NK-92 (cell line): ENCODE measurements at regions not wholly inside any gene's neighbourhood (a gene's known extent, or its start where the extent isn't known, plus 50 kb on each side); places are given as distances from the start of the nearest gene placed in this dataset.

Source experiments
- DNase-seq: peaks from one replicate; lab custom pipeline; 2025; ENCODE audit not compliant: unreplicated experiment; lab: John Stamatoyannopoulos, UW

DNA sequence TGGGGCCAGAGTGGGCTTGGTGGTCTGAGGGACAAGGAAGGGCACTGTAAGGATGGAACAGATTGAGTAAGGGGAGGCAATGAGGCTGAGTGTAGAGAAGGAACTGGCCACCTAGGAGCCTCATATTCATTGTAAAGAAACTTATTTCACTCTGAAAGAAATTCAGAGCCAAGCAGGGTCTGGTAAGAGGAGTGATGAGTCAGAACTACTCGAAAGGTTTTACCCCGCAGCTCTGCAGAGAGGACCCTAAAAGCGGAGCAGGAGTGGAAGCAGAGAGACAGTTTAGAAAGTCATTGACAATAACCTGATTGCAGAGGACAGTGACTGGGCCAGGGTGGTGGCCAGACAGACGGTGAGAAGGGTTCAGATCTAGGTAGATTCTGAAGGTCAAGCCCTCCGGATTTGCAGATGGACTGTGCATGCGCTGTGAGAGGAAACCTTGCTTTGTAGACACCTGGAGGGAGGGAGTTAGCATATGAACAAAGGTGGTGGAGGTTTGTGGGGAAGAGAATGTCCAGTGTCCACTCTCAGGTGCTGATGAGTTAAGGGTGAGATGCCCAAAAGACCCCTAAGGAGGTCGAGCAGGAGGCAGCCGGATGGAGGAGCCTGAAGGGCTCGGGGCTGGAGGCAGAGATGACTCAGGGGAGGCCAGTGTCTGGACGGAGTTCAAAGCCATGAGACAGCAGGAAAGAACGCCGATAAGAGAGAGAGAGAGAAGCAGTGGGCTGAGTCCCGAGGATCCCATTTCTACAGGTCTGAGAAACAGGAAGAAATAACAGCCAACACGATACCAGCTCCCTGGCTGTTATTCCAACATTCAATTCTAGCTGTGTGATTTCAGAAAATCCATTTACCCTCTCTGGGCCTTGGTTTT is 546.0 kb downstream of the BRD1 start:
- DNase-seq, result no peak

DNA sequence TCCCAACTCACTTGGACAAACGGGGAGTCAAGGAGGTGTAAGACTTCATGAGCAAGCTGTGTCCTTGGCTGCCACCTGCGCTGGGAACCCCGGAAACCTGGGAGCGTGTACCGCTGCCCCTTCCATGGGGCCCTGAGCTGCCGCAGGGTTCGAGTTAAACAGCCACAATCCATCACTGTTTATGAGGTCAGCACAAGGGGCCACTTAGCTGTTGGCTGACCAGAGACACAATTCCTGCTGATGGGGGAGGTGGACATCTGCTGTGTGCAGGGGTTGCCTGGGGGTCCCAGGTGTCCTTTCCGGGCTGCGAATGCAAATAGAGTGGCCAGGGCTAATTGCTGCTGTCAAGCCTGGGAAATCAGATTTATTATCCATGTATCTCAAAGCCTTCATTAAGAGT is 549.3 kb downstream of the BRD1 start:
- DNase-seq, result no peak

DNA sequence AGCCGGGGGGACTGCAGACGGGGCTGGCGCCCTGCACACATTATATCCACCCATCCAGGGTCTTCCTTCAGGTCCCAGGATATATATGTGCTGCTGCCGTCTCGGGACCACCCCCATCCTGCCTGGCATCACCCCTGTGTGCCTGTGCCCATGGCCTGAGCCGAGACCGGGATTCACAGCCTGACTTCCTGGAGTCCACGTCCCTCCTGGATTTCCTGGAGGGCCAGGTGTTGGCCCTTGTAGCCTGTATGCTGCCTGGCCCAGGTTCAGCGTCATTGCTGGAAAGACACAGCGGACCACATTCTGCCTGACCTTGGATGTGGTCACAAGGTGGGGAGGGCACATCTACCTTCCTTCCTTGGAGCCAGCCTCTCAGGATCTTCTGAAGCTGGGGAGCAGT is 551.1 kb downstream of the BRD1 start:
- no peak for DNase-seq

DNA sequence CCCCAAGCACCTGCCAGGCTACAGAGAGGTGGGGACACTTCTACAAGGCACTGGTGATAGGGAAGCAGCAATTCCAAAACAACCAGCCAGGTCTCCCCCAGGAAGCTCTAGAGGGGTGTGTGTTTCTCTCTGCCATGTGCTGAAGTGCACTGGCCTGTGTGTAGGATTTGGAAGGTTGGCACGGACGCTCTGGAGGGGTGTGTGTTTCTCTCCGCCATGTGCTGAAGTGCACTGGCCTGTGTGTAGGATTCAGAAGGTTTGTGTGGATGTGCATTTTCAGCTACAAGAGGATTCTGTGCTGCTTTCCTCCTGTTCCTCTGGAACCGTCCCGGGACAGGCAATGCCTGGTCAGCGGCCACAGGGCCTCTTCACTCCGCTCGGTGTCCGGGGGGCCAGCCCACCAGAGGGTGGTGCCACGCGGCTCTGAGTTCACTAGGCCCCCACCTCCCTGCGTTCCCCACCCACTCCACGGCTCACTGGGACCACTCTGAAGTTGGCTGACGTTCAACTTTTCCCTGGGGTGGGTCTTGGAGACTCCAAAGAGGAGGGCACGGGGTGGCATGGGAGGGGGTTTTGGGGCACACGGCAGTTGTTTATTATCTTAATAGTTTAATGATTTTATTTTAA is 552.8 kb downstream of the BRD1 start:
- no peak for DNase-seq

DNA sequence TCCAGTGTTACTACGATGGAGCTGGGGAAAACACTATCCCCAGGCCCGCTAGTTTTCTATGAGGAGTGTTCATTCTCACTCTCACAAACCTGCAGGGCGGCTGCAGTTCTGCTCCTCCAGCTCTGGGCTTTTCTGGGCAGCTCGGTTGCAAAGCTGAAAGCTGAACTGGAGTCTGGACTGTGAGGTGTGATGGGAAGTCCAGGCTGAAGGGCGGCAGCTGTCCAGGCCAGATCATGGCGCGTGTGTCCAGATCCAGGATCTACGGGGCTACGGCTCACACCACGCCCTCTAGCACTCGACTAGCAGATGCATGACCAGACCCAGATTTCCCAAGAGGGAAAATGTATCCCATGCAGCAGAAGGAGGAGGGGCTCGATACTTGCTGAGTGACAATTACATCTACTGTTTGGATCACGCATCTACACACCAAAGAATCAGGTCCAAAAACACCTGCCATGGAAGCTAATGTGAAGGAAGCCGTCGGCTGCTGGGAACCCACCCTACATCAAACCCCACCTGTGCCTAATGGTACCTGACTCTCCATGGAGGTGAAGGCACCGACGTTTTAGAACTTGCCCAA is 555.0 kb downstream of the BRD1 start:
- no peak for DNase-seq

DNA sequence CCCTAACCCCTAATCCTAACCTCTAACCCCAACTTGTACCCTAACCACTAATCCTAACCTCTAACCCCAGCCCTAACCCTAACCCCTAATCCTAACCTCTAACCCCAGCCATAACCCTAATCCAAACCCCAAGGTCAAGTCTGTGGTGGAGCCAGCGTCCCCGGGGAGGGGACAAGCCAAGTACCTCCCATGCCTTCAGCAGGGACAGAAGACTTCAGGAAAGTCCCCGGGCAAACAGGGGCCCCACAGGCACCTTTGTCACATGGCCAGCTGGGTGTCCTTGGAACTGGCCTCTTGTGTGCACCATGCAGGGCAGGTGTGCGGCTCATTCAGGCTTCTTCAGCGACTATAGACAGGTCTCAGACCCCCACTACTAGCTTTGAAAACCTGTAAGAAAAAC is 555.8 kb downstream of the BRD1 start:
- no peak for DNase-seq

DNA sequence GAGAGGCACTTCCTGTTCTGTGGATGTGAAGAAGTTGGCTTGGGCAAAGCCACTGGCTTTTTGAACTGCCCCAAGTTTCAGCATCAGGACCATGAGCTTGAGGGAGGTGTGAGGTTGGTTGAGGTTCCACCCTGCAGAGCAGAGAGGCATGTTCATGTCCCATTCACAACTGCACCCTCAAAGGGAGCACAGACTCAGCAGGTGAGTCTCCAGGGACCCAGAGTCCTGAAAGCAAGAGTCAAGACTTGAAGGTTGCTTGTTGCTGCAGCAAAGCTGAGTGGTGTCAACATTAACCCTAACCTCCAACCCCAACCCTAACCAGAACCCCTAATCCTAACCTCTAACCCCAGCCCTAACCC is 556.3 kb downstream of the BRD1 start:
- no peak for DNase-seq

DNA sequence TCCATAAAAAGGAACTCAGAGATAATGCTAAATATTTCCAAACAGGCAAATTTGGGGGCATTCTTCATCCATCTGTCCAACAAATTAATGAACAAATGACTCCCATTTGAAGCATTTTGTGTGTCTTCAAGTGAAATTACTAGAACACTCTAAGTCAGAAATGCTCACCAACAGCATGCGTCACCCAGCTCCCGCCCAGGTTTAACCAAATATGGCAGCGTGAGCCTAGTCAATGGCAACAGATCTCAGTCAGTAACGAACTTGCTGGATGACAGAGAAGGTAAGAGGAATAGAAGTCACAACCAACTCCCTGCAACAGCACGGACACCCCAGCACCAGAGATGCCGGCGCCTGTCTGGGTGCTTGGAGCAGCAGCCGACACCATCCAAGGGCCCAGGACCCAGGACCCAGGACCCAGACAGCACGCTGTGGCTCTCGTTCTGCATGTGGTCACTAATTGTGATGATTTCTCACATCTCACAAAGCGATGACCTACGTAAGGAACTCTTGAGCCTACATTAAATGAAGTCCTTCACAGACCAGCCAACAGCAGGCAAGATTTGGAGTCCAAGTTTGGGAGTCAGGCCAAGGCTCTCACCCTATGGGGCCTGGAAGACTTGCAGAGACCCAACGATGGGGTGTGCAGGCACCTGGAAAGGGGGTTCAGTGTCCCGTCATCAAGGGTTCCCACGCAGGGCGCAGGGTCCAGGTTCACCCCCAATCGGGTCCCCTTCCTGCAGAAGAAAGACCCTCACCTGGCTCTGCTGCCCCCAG is 556.9 kb downstream of the BRD1 start:
- DNase-seq, result no peak

DNA sequence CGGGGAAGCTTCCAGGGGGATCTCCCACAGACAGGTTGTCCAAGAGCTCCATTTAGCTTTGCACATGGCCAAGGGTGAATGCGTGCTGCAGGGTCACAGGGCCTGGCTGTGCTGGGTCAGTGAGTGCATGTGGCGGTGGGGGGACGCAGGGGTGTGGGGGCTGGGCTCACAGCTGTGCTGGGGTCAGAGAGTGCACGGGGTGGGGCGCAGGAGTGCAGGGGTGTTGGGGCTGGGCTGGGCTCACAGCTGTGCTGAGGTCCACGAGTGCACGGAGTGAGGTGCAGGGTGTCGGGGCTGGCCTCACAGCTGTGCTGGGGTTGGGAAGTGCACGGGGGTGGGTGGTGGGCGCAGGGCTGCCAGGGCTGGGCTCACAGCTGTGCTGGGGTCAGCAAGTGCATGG is 557.7 kb downstream of the BRD1 start:
- DNase-seq, result no peak

DNA sequence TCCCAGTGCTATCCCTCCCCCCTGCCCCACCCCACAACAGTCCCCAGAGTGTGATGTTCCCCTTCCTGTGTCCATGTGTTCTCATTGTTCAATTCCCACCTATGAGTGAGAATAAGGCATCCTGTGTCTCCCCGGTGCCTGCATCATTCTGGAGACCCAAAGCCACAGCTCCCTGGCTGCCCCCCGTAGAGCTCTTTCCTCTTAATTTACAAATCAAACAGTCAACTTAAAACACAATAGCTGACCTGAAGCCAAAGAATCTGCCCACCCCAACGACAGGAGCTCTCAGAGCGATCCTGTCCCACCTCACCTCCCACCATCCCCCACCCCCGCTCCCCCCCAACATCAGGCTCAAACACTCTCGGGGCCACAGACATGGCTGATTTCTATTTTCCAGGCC is 558.3 kb downstream of the BRD1 start:
- DNase-seq, result no peak

DNA sequence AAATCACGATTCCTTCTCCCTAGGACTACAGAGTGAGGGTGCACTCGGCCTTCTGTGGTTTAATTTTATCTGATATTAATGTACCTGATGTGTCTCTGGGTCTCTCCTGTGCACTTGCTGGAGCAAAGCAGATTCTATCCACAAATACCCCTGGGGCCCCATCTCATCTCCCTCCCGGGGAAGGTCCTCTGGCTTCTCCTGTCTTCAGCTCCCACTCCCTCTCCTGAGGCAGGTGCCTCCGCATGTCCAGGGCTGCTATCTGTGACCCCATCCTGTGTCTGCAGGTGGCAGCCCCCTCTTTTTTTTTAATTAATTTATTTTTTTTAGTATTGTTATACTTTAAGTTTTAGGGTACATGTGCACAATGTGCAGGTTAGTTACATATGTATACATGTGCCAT is 558.7 kb downstream of the BRD1 start:
- no peak for DNase-seq

DNA sequence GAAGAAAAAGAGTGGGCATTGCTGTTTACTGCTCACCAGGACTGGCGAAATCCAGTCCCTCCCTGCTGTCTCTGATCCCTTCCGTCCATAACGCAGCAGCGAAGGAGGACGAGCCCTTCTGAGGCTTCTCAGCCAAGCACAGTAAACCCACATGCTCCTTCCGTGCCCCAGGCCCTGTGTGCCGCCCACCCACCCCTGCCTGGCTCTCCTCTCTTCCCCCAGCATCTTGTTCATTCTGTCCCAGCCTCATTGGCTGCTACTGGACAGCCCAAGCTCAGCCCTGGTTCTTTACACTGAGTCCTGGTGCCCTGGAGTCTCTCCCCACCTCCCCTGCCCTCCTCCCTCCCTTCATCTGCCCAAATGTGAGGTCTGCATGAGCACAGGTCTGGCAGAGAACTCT is 559.7 kb downstream of the BRD1 start:
- no peak for DNase-seq

DNA sequence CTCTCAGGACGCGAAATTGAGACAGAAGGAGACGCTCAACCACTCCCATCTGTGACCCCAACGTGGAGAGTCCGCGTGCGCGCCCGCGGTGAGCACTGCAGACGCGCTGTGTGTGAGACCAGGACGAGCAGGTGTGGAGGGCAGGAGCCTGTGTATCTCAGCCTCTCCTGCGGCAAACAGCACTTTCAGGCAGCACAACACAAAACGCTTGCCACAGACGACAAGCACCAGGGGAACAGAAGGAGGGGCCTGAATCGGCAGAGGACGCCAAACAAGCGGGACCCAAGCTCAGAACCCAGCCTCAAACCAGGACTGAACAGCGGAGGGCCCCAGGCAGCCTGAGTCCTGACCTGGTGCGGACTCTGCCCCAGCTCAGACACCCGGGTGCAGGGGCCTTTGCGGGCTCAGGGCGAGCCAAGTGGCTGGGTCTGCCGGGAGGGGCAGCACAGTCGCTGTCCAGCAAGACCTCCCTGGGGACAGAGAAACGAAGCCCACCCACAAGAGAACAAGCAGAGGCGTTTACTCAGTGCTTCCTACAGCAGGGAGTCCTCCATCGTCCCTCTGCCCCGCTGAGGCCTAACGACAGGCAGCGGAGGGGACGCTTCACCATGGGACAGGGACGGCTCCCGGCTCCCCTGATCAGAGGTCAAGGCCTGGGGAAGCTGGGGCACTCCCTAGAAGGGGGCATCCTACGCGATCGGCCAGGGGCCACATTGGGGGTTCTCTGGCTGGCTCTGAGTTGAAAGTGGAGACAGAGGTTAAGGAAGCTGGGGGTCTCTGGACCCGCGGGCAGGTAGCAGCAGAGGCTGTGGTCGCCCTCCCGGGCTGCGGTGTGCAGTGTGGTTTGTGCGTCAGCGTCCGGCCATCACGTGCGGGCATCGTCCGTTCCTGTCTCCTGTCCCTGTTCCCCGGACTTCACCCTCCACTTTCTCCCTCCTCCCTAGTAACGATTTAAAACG is 560.8 kb downstream of the BRD1 start:
- no peak for DNase-seq

DNA sequence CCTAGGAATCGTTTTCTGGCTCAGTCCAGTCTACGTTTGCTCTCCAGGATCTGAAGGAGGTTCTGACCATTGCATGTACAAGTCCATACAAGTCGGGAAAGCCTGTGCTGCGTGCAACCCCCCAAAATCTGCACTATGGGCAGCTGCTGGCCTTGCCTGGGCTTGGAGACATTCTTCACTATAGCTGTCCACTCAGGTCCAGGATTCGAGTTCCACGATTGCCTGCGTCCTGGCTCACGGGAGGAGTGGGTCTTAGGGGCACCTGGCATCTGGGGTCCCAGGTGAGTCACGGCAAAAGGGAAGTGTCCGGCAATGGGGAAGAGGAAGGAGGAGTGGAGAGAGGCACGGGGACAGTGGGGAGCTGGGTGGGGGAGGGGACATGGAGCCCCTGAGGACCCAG is 563.0 kb downstream of the BRD1 start:
- DNase-seq, result no peak

DNA sequence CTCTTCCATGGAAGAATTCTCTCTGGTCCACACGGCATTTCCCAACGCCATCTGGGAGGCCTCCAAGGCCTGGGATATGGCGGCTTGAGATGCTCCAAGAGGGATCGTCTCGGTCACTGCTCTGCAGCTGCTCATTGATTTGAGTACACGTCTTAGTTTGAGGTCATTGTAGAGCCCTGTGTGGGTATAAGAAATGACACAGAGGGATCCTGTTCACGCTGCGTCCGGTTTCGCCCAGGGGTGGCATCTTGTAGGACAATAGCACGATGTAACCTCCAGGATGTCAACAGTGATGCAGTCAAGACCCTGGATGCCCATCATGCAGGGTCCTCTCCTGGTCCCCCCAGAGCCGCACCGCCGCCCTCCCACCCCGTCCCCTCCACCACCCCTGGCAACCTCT is 564.6 kb downstream of the BRD1 start:
- no peak for DNase-seq

DNA sequence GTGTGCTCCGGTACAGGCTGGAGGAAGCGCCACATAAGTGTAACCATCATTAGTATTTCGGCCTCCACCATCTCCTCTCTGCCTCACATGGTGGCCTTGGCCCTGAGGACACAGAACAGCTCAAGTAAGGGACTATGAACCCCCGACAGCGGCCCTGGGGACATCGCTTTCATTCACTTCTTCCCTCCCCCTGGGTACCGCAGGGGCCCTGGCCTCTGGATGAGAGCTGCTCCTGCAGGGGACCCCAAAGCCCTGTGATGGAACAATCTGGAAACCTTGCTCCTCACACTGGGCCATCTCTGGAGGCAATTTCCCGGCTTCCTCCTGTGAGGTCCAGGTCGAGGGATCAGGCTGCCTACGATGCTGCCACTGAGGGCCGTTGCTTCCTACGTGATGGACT is 565.5 kb downstream of the BRD1 start:
- no peak for DNase-seq

DNA sequence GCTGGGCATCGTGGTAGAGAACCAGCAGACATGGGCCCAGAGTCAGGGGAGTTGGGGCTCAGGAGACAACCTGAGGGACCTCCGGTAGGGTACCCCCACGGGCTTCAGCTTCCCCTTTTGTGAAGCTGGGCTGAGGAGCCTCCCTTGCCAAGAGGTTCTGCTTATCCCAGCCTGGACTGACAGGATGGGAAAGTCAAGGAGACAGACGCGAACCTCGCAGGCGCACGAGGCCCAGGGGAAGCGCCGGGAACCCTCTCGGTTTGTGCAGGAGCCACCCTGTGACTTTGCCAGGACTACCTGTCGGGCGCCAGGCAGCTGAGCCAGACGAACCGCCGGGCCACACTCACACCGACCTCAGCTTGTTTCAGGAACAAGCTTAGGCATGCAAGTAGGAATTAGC is 566.1 kb downstream of the BRD1 start:
- no peak for DNase-seq

DNA sequence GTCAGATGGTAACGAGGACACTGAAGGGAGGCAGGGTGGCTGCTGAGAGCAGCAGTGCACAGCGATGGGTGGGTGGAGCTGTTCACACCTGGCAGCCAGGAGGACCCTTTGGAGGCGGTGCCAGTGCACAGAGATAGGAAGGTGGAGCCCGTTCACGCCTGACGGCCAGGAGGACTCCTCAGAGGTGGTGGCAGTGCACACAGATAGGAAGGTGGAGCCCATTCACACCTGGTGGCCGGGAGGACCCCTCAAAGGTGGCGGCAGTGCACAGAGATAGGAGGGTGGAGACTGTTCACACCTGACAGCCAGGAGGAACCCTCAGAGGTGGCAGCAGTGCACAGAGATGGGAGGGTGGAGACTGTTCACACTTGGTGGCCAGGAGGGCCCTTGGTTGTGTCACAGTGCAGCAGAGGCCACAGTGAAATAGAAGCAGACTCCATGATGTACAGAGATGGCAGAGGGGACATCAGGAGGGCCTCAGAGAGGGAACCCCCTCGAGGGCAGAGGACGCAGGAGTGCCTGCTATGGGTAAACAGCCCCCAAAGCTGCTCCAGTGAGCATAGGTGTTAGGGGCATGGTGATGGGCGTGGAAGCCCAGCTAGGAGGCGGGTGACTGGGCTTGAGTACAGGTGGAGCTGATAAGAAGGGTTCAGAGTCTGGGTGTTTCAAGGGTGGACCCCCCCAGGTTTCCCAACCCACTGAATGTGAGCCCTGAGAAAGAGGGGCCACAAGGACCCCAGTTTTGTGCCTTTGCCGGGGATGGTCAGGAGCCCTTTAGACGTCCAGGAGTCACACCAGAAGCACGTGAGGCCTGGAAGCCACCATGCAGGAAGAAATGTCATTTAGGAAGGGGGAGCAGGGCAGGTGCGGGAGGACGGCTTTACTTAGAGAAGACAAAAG is 566.7 kb downstream of the BRD1 start:
- DNase-seq, result no peak

DNA sequence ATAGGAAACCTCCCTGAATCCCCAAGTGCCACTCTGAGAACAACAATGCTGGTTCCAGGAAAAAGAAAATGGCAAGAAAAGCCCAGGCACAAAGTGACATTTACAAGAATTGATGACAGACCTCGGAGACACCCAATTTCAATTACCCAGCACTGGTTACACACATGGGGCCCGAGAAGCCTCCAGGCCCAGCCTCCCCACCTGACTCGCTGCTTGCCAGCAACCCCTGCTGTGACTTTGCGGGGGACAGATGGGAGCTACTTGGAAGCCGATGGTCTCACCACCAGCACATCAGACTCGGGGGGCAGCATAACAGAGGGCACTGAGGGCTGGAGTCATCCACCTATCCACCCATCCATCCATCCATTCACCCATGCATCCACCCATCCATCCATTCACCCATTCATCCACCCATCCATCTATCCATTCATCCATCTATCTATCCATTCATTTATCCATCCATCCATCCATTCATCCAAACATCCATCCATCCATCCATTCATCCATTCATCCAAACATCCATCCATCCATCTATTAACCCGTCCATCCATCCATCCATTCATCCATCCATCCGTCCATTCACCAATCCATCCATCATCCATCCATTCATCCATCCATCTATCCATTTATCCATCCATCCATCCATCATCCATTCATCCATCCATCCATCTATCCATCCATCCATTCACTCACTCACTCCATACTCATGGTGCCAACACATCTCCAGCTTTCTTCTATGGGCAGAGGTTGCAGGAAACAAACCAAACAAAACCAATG is 567.6 kb downstream of the BRD1 start:
- DNase-seq, result no peak
